NCI-H1092 treated with DMSO at 0.1 percent for 48 hours (cell line): ENCODE measurements at regions not wholly inside any gene's neighbourhood (a gene's known extent, or its start where the extent isn't known, plus 50 kb on each side); places are given as distances from the start of the nearest gene placed in this dataset.

Source experiments
- DNase-seq: peaks from one replicate; lab custom pipeline; 2025; lab: John Stamatoyannopoulos, UW

DNA sequence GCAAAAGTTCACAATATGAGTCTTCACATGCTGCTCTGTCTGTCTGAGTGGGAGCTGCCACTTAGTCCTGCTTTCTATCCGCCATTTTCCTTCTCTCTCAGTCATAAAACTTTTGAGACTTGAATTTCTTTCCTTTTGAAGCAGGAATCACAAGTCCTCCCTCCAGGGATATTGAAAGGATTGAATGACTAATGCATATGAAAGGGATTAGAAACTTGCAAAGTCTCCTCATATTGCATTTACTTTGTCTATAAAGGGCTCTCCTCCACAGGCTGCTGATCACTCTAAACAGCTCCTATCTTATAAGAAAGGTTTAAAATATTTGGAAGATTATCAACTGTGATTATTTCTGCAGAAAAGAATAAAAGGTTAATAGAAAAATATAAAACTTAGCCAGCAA is 879.1 kb downstream of the ARAP2 start:
- DNase-seq: no peak

DNA sequence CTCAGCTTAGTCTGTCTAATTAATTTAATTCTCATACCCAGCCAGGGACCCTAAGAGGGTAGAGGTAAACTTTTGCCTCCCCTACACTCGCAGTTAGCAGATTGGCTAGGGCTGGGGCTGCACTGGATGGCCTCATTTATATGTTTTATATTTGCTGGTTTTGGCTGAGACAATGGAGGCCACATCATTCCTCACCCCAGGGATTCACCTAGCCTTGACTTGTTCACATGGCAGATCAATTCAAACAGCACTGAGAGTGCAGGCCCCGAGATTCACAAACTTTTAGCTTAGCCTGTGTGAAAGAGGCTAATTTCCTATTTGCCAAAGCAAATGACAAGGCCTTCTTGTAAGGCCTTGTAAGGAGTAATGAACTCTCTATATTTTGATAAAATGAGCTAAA is 844.4 kb downstream of the ARAP2 start:
- DNase-seq: no peak

DNA sequence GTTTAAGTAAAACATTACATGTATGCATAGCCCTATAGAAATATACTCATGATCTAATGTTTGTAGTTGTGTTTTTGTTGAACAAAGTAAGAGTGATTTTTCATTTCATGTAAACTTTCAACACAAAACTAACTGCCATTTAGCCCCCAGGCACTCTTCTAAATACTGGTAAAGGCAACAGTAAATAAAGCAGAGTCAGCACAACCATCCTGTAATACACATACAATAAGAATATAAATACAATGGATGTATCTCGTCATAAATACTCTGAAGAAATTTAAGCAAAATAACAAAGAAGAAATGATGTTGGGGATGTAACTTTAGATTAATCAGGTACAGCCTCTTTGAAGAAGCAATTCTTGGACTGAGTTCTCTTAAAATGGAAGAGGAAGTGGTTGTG is 821.2 kb downstream of the ARAP2 start:
- DNase-seq: no peak

DNA sequence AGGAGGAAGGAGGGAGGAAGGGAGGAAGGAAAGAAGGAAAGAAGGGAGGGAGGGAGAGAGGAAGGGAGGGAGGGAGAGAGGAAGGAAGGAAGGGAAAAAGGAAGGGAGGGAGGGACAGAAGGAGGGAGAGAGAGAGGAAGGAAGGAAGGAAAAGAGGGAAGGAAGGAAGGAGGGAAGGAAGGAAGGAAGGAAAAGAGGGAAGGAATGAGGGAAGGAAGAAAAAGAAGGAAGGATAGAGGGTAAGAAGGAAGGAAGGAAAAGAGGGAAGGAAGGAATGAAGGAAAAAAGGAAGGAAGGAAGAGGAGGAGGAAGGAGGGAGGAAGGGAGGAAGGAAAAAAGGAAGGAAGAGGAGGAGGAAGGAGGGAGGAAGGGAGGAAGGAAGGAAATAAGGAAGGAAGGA is 796.8 kb downstream of the ARAP2 start:
- DNase-seq: no peak

DNA sequence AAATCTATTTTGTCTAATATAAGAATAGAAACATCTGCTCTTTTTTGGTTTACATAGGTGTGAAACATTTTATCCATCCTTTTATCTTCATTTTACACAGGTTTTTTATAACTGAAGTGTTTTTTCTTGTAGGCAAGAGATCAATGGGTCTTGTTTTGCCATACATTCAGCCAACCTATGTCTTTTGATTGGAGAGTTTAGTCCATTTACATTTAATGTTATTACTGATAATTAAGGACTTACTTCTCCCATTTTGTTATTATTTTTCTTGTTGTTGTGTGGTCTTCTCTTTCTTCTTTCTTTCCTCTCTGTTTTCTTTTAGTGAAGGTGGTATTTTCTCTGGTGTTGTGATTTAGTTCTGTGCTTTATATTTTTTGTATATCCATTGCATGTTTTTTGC is 785.3 kb downstream of the ARAP2 start:
- DNase-seq: no peak

DNA sequence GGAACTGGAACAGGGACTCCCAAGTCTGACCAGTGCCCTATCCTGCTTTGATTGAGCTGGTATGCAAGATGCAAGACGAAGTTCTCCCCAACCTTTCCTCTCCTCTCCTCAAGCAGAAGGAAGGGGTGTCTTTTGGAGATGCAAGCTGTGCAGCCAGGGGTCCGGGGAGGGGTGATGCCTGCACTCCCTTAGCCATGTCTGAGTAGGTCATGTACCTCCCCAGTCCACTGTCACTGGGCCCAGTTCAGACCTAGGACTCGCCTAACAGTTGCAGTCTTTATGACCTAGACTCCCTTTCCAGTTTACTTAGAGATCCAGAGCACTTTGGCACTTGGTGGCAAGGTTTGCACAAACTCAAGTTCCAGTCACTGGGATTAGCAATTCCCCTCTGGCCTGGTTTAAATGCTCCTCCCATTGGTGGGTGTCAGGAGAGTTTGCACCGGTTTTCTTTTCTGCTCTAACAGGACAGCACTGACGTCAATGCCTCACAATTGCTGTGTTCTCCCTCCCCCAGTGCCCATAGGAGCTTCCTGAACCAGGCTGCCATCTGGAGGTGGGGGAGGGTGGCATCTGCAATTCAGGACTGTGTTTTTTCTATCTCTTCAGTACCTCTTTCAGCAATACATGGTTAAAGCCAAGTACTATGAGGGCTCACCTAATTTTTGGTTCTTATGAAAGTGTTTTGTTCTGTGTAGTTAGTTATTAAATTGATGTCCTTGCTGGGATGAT is 782.2 kb downstream of the ARAP2 start:
- no peak for DNase-seq

DNA sequence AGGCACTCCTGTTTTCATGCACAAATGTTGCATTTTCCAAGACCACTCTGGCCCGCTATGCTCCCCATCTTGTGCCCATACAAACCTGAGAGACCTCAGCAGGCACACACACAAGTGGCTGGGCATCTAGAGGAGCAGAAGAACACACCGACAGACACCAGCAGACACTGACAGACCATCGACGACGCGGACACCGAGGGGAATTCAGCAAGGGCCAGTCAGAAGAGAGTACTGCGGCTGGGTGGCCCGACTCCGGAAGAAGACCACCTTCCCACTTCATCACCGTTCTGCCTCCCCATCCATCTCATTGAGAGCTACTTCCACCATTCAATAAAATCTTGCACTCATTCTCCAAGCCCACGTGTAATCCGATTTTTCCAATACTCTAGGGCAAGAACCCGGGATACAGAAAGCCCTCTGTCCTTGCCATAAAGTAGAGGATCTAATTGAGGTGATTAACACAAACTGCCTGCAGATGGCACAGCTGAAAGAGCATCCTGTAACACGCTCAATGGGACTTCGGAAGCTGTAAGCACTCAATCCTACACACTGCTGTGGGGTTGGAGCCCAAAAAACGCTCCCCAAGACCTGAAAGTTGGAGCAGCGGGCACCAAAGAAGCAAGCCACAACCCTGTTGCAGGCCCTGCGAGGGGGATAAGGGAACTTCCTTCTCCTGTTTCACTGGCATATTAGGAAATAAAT is 780.9 kb downstream of the ARAP2 start:
- no peak for DNase-seq

DNA sequence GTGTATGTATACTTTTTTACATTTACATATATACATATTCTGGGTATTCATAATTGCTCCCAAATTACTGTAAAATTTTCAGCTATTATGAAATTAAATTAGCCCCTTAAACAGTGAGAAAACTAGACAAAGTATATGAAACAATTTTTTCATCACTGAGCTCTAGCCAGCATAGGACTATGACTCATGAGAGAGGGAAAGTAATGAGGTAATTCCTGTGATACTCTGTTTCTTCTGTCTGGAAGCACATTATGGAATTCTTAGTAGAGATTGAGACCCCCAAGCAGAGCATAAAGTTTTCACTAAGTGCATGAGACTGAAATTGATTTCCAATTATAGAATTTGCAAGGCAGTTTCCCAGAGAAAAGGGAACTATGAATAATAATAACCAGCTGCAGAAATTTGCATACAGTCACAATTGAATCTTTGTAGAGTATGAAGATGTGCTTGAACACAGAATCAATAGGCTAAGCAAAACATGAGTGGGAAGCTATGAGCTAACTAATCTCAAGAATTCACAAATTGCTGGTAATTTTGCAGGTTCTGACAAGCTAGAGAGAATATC is 779.3 kb downstream of the ARAP2 start:
- DNase-seq: no peak

DNA sequence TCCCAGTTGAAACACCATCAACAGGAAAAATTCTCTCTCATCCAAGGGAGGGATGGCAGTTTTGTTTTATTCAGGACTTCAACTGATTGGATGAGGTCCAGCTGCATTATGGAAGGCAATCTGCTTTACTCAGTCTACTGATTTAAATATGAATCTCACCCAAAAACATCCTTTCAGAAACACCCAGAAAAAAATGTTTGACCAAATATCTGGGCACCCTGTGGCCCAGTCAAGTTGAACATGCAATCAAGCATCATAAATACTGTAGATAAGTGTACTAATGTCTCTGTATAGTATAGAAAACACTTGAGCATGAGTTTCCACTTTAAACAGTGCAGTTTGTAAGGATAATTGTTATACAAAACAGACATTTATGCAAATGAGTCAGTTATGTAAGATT is 753.2 kb downstream of the ARAP2 start:
- DNase-seq: no peak

DNA sequence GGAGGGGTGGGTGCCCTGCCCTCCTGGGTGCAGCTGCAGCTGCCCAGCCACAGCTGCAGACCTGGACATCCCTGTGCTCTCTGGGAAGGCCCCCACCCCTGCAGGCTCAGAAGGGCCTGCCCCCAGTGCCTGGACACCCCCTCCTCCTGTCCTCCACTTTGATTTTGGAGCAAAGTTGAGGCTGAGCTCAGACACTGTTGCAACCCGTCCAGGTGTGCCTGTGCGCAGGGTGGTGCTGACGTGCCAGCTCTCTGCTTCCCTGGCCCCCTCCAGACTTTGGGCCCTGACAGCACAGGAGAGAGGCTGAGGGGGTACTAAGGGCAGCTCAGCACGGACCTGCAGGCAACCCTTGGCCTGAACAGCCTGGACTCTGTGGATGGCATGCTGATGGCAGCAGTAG is 750.3 kb downstream of the ARAP2 start:
- no peak for DNase-seq

DNA sequence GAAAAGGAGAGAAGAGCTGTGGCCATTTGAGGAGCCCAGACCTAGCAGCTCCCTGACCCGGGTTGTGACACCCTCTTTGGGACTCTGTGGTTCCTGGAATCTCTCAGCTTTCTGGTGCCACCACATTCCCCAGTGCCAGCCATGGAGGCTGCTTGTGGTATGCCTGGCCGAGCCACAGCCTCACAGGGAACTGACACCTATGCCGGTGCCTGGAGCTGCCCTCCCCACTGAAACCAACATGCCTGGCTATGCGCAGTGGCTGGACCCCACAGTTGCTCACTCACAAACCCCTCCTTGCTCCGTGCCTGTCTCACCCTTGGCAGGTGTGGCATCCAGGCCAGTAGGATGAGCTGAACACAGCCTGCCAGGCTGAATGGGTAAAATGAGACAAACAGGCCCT is 749.4 kb downstream of the ARAP2 start:
- DNase-seq: no peak

DNA sequence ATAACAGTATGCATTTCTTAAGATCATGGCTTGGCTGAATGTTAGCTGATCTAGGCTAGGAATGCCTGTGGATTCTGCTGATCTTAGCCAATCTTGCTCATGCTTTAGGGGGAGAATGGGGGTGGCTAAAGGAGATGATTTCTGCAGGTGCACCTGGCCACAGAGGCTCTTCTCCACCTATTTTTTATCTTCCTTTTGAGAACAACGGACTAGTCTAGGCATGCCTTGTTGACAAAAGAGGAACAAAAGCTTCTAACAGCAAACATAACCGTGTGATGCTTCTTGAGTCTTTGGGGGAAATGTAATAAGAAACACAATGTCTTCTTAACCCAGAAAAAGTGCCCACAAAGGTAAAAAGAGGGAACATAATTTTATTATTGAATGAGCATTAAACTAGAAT is 743.5 kb downstream of the ARAP2 start:
- no peak for DNase-seq

DNA sequence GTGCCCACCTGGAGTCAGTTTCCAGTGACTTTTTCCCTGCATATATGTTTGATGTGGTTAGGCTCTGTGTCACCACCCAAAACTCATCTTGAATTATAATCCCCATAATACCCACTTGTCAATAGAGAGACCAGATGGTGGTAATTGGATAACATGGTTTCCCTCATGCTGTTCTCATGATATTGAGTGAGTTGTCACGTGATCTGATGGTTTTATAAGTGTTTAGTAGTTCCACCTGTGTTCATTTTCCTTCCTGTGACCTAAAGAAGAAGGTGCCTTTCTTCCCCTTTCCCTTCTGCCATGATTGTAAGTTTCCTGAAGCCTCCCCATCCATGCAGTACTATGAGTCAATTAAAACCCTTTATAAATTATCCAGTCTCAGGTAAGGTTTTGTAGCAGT is 740.9 kb downstream of the ARAP2 start:
- no peak for DNase-seq

DNA sequence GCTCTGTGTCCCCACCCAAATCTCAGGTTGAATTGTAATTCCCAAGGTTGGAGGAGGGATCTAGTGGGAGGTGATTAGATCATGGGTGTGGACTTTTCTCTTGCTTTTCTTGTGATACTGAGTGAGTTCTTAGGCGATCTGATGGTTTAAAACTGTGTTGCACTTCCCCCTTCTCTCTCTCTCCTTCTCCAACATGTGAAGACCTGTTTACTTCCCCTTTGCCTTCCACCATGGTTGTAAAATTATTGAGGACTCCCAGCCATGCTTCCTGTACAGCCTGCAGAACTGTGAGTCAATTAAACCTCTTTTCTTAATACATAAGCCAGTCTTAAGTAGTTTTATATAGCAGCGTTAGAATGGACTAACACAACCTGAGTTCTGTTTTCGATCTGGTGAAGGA is 738.2 kb downstream of the ARAP2 start:
- DNase-seq: no peak

DNA sequence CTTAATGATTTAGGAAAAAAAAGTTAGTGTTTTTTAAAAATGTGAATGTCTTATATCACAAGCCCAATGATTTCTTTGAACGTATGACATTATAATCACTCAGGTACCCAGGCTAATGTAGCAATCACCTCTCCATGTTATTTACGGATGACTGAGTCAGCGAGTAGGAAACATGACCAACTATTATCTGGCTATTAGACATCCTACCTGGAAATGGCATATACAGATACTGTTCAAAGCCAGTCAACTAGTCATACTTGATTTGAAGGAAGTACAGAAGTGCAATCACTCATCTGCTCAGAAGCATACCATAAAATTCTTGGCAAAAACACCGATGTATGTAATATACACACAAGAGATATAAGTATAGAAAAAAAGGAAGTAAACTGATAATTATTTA is 732.5 kb downstream of the ARAP2 start:
- DNase-seq: no peak

DNA sequence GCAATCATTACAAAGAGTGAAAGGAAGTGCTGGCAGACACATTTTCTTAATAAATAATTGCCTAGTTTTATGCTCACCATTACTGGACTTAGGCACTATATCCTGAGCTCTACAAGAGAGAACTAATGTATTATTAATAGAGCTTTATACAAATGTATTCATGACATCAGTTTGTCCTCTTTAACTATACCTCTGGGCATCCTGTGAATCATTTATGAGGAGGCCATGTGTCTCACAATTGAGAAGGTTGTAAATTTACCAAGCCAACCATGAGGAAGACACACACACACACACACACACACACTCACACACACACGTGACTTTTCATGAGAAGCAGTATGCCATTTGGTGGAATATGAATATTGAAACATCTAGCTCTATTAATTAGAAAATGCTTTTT is 728.2 kb downstream of the ARAP2 start:
- DNase-seq: no peak

DNA sequence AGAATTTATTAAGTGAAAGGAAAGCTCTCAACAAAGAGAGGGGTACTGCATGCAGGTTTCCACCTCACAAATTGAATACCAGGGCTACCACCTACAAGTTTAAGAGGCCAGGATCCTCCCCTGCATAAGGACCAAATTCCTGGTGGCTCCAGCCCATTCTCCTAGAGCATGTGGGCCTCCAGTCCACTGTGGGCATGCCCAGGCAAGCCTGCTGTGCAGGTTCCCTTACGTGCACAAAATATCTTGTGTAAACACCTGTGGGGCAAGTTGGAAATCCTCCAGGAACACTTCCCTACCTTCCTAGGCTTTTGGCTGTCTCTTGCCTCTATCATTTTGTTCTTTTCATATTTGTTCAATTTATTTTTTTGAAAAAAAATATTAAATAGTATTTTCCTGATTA is 724.3 kb downstream of the ARAP2 start:
- no peak for DNase-seq

DNA sequence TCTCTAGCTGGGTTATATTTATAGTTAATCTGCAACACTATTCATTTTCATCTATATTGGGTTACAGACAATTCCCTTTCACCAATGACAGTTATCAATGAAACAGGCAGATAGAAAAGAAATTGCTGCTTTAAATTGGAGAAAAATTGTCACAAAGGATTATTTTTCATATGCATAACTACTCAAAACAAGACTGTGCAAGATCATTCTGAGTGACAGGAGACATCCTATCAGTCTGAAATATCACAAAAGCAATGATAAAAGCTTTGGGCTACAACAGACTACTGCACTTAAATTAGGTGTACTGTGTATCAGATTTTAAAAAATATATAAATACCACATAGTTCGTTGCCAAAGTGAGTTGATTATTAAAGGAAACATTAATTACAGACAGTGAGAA is 722.6 kb downstream of the ARAP2 start:
- no peak for DNase-seq

DNA sequence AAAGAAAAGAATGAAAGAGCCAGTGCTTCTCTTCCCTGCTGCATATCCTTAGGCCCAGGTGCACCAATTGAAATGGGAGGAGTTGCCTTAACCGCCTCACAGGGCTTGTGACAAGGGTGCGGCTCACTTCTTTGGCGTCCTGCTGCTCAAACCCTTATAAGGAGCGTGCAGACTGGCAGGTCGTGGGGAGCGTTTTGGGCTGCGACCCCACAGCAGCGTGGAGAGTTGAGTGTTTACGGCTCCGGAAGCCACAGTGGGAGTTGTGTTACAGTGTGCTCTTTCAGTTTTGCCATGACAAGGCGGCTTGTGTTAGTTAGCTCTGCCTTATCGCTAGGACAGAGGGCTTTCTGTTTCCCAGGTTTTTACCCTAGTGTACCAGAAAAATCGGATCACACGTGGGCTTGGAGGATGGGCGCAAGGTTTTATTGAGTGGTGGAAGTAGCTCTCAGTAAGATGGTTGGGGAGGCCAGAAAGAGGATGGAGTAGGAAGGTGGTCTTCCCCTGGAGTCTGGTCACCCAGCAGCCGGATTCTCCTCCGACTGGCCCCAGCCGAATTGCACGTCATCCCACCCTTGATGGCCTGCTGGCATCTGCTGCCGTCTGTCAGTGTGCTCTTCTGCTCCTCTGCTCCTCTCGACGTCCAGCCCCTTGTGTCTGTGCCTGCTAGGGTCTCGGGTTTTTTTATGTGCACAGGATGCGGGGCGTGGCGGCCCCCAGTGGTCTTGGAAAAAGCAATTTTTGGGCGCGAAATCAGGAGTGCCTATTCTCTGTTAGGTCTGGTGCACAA is 718.9 kb downstream of the ARAP2 start:
- DNase-seq: no peak

DNA sequence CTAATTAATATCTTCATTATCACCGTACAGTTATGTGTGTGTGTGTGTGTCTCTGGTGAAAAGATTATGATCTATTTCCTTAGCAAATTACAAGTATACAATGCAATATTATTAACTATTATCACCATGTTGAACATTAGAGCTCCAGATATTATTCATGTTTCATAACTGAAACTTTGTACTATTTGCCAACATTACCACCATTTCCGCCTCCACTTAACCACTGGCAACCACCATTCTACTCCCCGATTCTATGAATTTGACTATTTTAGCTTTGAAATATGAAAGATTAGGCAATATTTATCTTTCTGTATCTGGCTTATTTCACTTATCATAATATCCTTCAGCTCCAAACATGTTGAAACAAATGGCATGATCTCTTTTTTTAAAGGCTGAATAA is 717.9 kb downstream of the ARAP2 start:
- no peak for DNase-seq

DNA sequence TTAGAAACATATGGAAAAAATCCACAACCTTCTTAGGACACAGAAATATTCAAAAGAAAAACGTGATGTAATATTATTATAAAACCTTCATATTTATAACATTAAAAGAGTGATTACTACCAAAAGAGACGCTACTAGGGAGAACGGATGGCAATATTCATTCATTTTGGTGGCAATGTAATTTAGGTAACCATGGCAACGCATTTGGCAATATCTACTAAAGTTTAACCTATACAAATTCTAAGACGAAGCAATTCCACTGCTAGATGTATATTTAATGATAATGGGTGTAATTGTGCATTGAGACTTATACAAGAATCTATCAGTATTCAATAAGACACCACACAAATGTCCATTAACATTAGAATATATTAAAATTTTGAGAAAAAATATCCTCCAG is 709.4 kb downstream of the ARAP2 start:
- no peak for DNase-seq

DNA sequence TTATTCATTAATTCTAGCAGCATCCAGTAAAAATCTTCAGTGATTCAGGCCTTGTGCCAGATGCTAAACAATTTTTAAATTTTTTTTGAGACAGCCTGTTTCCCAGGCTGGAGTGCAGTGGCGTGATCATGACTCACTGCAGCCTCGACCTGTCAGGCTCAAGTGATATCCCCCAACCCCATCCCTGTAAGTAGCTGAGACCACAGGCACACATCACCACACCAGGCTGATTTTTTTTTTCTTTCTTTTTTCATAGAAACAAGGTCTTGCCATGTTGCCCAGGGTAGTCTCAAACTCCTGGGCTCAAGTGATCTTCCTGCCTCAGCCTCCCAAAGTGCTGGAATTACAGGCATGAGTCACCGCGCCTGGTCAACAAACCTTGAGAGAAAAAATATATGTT is 705.5 kb downstream of the ARAP2 start:
- DNase-seq: no peak
